Epithelial cell of esophagus (primary cell): ENCODE measurements at regions not wholly inside any gene's neighbourhood (a gene's known extent, or its start where the extent isn't known, plus 50 kb on each side); places are given as distances from the start of the nearest gene placed in this dataset.

Source experiments
- DNase-seq: peaks from one replicate; pipeline ENCODE4 v3.0.0; 2010; ENCODE audit warnings: low read depth
- H3K4me3 ChIP-seq: 2 replicates; pipeline ENCODE4 v1.5.1; 2011; ENCODE audit warnings: mild to moderate bottlenecking, low read length, control low read depth
- CTCF ChIP-seq: IDR thresholded peaks from 2 replicates; pipeline ENCODE4 v1.5.1; 2011; ENCODE audit warnings: low read depth, mild to moderate bottlenecking, low read length, control low read depth, inconsistent platforms; ENCODE audit not compliant: insufficient read depth; ENCODE audit errors: missing control alignments

DNA sequence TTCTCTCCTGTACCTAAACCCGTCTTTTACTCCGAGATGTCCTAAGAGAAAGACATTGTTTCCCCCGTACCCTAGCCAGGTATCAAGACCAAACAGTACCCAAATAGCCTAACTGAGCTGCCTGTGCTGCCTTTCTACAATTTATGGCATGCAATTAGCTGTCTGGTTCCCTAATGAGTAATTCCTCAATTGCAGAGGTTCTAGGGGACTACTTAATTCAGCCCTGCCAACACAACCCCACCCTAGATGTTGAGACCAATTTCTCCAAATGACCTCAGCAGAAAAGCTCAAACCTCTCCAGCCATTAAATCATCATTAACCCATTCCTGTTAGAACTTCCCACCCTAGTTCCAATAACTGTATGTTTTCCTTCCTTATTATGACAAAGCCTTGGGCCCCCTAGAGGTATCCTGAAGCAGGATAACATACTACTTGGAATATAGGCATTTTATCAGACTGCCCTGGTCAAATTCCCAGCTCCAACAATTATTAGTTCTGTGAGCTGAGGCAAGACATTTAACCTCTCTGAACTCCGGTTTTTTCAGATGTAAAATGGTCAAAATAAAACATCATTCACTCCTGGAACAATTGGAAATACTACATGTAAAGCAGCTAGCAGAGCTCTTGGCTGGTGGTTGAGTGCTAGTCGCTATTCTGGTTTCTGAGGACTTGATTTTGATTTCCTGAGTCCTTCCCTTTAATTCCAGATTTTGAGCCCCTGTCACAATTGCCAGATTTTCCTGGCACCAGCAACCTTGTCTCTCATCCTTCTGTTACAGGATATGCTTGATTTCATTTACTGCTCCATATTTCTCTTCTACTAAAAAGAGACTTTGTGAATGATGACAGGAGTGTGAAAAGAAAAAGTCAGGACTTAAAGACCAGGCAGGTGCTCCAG is 244.6 kb upstream of the TENM3 start:
- H3K4me3 ChIP-seq, result no peak overlapping the region
- TF ChIP-seq CTCF, result no peak
- DNase-seq, result no peak

DNA sequence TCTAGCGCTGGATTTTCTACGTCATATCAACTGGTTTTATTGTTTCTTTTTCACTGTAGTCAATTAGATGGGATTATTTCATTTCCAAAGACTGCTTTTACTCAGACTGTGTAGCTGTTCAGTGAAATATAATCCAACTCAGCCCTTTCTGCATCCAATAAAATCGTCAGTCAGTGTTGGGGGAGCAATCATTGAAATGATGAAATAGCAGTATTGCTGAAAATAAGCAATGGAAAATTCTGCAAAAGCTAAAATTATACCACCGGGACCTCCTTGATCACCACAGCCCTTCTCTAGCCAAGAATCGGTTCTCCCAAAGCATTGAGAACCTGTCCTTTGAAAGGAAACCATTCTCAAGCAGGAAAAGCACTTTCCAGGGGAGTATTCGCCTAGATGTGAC is 243.1 kb upstream of the TENM3 start:
- no peak for DNase-seq
- no peak overlapping the region for H3K4me3 ChIP-seq
- no peak for TF ChIP-seq CTCF

GRCh38 chr4:182010876-182011275 is 232.3 kb upstream of the TENM3 start:
- no peak for DNase-seq
- H3K4me3 ChIP-seq, result no peak overlapping the region
- TF ChIP-seq CTCF, result no peak

DNA sequence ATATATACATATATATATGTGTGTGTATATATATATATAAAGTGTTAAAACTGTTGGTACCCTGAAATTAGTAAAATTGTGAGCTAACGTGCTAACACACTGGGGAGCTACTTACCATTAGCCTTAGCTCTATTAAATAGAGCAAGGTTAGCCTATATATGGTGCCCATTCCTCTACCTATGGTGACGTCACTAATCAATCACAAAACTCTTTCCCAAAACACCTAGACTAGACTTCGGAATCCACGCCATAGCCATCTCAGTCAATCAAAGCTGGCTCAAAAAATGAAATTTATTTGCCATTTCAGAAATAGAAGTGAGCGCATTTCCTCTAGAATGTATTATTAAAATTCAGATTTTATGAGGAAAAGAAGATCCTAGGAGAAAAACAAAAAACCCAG is 229.0 kb upstream of the TENM3 start:
- no peak overlapping the region for H3K4me3 ChIP-seq
- DNase-seq, result no peak
- no peak for TF ChIP-seq CTCF

- no peak for DNase-seq
- TF ChIP-seq CTCF, result no peak
- no peak overlapping the region for H3K4me3 ChIP-seq
Measured at GRCh38 chr4:182015014-182015413, 228.2 kb upstream of the TENM3 start.

- TF ChIP-seq CTCF, result no peak
- DNase-seq, result peak; percentile 42
- no peak overlapping the region for H3K4me3 ChIP-seq
Measured at GRCh38 chr4:182015893-182016292, 227.3 kb upstream of the TENM3 start.

DNA sequence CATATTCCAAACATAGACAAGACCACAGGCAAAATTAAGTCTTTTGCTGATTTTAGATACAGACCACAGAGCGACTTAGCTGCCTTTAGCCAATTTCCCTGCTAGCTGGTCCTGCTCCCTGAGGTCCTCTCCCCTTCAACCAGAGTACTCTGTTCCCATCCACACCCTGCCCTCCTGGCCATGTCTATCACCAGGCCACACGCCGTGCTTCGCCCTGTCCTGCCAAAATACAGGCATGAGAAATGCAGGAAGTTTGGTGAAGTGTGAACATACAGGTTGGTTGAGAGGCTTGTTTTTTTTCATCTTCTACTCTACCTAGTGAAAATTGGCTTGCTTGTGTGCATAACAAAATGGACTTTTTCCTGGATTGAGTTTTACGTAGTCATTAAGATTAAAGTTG is 226.2 kb upstream of the TENM3 start:
- H3K4me3 ChIP-seq, result no peak overlapping the region
- DNase-seq, result no peak
- TF ChIP-seq CTCF, result no peak
